Transverse colon (tissue), 4 donors: ENCODE measurements at regions not wholly inside any gene's neighbourhood (a gene's known extent, or its start where the extent isn't known, plus 50 kb on each side); places are given as distances from the start of the nearest gene placed in this dataset.

ENCODE experiments used
- DNase-seq: peaks from one replicate; pipeline ENCODE4 v3.0.0-alpha.2; 2019
- H3K27ac ChIP-seq, 4 donors: fragments of 200-600 bp; sonication (generic); 2 replicates each; pipeline ENCODE4 v1.5.1; 2016 to 2018; ENCODE audit warnings: inconsistent platforms in 4 of 4
- H3K27me3 ChIP-seq: fragments of 200-600 bp; sonication (generic); 2 replicates; pipeline ENCODE4 v1.5.1; 2017; ENCODE audit warnings: inconsistent platforms
- H3K36me3 ChIP-seq, 4 donors: fragments of 200-600 bp; sonication (generic); 2 replicates each; pipeline ENCODE4 v1.5.1; 2017 to 2019; ENCODE audit warnings: inconsistent platforms in 4 of 4
- H3K4me1 ChIP-seq, 4 donors: fragments of 200-600 bp; sonication (generic); 2 replicates each; pipeline ENCODE4 v1.5.1; 2017 to 2020; ENCODE audit warnings: inconsistent platforms in 4 of 4
- H3K4me3 ChIP-seq, 4 donors: fragments of 200-600 bp; sonication (generic); 1 replicate in 1 of 4; 2 replicates in 3 of 4; pipeline versions ENCODE4 v1.5.1 to v1.6.1; 2017 to 2019; ENCODE audit warnings: inconsistent platforms in 4 of 4
- H3K9me3 ChIP-seq, 2 donors: fragments of 200-600 bp; sonication (generic); 2 replicates each; pipeline ENCODE4 v1.5.1; 2017 to 2019; ENCODE audit warnings: inconsistent platforms in 2 of 2
- EP300 ChIP-seq: sonication (generic); formaldehyde crosslinking; IDR thresholded peaks from one replicate; pipeline ENCODE4 v1.6.1; 2017; ENCODE audit warnings: antibody characterized with exemption, low read depth
- POLR2A ChIP-seq: fragments of 450-650 bp; IDR thresholded peaks from one replicate; pipeline ENCODE4 v1.6.1; 2016; ENCODE audit warnings: antibody characterized with exemption, mild to moderate bottlenecking, moderate library complexity
- POLR2AphosphoS5 ChIP-seq, 3 donors: sonication (generic); formaldehyde crosslinking; IDR thresholded peaks; one replicate each; pipeline ENCODE4 v1.6.1; 2016; ENCODE audit warnings: antibody characterized with exemption in 3 of 3
- WGBS, 2 donors: methylation state at CpG; one replicate each; pipeline ENCODE4 v1.1.5; 2018; ENCODE audit warnings: low coverage in 1 of 2; 5-methylcytosine and 5-hydroxymethylcytosine counted together
- in situ Hi-C, 4 donors: fragments of 200-750 bp; cut with MboI; loops; one replicate each; pipeline versions ENCODE4 v1.15.0 to v1.15.1; 2017; ENCODE audit warnings: low sequenced_read_pairs in 3 of 4, low pct_ligation_motif_present in 1 of 4, low pct_unique_long_range_greater_than_20kb in 1 of 4
- intact Hi-C: fragments of 100-400 bp; cut with DNase I; formaldehyde crosslinking; loops from one replicate; pipeline ENCODE4 v1.15.1; 2023; ENCODE audit warnings: low total_unique reads
- TF ChIP-seq, protein P1 (sequence below), 5 experiments: fragments of 200-600 bp in 3 of 5; fragments of 450-650 bp in 2 of 5; sonication (generic) in 3 of 5; IDR thresholded peaks; 1 replicate in 2 of 5; 2 replicates in 3 of 5; pipeline ENCODE4 v1.5.1; 2016 to 2017; ENCODE audit warnings: antibody characterized with exemption in 5 of 5, inconsistent platforms in 3 of 5, mild to moderate bottlenecking in 2 of 5, moderate library complexity in 1 of 5

DNA sequence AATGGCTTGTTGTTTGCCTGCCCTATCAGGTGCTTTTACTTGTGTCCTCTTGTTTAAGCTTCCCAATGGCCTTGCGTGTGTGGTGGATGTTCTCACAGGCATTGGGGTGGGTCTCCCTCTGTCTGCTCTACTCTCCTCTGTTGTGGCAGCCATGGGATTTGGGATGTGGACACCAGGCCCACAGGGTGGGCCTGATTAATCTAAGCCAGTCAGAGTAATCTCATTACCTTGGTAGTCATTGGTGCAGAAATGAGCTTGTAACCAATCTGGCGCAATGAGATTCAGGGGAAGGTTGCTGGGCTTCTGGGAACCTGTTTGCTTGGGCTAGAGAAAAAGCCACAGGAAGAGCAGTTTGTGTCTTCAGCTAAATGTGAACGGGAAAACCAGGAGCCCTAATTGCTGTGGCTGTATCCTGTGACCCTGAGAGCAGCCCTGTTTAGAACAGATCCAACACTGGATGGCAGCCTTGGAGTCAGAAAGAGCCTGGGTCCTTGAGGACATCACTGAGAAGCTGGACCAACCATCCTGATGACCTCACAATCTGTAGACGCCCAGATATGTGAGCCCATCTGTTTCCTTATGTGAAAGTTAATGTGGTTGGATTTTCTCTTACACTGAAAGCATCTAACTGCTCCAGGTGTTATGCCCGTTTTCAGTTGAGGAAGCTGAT is 157.3 kb upstream of the UBE2E1 start:
- intact Hi-C loops (no loop called here), in situ Hi-C loops (no loop called here)
- H3K27me3 ChIP-seq = no peaks in the 10 kb centered on the region
- no peak for TF ChIP-seq POLR2A
- TF ChIP-seq, protein P1, sequence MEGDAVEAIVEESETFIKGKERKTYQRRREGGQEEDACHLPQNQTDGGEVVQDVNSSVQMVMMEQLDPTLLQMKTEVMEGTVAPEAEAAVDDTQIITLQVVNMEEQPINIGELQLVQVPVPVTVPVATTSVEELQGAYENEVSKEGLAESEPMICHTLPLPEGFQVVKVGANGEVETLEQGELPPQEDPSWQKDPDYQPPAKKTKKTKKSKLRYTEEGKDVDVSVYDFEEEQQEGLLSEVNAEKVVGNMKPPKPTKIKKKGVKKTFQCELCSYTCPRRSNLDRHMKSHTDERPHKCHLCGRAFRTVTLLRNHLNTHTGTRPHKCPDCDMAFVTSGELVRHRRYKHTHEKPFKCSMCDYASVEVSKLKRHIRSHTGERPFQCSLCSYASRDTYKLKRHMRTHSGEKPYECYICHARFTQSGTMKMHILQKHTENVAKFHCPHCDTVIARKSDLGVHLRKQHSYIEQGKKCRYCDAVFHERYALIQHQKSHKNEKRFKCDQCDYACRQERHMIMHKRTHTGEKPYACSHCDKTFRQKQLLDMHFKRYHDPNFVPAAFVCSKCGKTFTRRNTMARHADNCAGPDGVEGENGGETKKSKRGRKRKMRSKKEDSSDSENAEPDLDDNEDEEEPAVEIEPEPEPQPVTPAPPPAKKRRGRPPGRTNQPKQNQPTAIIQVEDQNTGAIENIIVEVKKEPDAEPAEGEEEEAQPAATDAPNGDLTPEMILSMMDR (IDR thresholded peaks at IDR 0.05) = no peak
- no peak for TF ChIP-seq EP300
- no peak for TF ChIP-seq POLR2AphosphoS5 (IDR thresholded peaks at IDR 0.05)
- no peak for DNase-seq
- peaks cover 0 to 36% (median 7%) of the 10 kb centered on the region in 4 donors for H3K4me1 ChIP-seq
- no peaks in the 10 kb centered on the region for H3K9me3 ChIP-seq
- 44 to 70% methylated on average over 3 to 5 of the region's 5 CpGs for WGBS, 2 donors
- no peaks in the 10 kb centered on the region for H3K36me3 ChIP-seq
- no peak overlapping the region for H3K4me3 ChIP-seq
- H3K27ac ChIP-seq = no peak overlapping the region

DNA sequence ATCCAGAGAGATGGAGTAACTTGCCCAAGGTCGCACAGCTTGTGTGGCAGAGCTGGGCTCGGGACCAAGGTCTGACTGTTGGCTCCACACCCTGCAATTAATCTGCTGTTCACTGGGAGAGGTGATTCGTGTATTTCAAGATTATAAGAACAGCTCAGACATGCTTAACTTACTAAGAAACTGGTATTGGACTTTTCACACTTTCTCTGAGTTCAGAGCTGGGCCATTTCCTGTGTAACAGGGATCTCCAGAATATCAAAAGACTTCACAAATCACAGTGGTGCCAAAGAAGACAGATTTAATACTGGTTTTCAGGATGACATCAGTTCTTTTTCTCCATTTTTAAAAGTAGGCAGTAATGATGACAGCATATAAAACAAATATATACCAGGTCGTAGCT is 156.8 kb upstream of the UBE2E1 start:
- no peaks in the 10 kb centered on the region for H3K9me3 ChIP-seq
- H3K27me3 ChIP-seq = no peaks in the 10 kb centered on the region
- in situ Hi-C loops (no loop called here), intact Hi-C loops (no loop called here)
- peaks cover 0 to 40% (median 7%) of the 10 kb centered on the region in 4 donors for H3K4me1 ChIP-seq
- peak overlapping the region in 1 of 4 donors; percentile 32 for H3K27ac ChIP-seq
- H3K36me3 ChIP-seq = no peaks in the 10 kb centered on the region
- H3K4me3 ChIP-seq = no peak overlapping the region
- WGBS, 2 donors = 20 to 45% methylated on average over 1 to 4 of the region's 4 CpGs
- peak; percentile 63 for DNase-seq
- TF ChIP-seq EP300 (no peak), POLR2A (no peak), POLR2AphosphoS5 (IDR thresholded peaks at IDR 0.05) (no peak)
- TF ChIP-seq, protein P1 (IDR thresholded peaks at IDR 0.05) = no peak

GRCh38 chr3:23649448-23649847 is 156.3 kb upstream of the UBE2E1 start:
- Histone ChIP-seq H3K4me3 (no peak overlapping the region), H3K9me3 (no peaks in the 10 kb centered on the region), H3K36me3 (no peaks in the 10 kb centered on the region), H3K27me3 (no peaks in the 10 kb centered on the region), H3K27ac (peak overlapping the region in 1 of 4 donors; percentile 32), H3K4me1 (peaks cover 0 to 41% (median 7%) of the 10 kb centered on the region in 4 donors)
- no peak for DNase-seq
- intact Hi-C loops = no loop called here
- in situ Hi-C loops = no loop called here
- WGBS, 2 donors = 71 to 92% methylated on average over 2 to 3 of the region's 3 CpGs
- TF ChIP-seq POLR2AphosphoS5 (IDR thresholded peaks at IDR 0.05) = no peak
- no peak for TF ChIP-seq EP300
- TF ChIP-seq, protein P1 (IDR thresholded peaks at IDR 0.05) = no peak
- no peak for TF ChIP-seq POLR2A

GRCh38 chr3:23650371-23651140 is 155.2 kb upstream of the UBE2E1 start:
- Histone ChIP-seq H3K4me3 (no peak overlapping the region), H3K27ac (no peak overlapping the region), H3K27me3 (no peaks in the 10 kb centered on the region), H3K9me3 (no peaks in the 10 kb centered on the region), H3K36me3 (no peaks in the 10 kb centered on the region), H3K4me1 (peaks cover 0 to 41% (median 7%) of the 10 kb centered on the region in 4 donors)
- TF ChIP-seq EP300 = no peak
- TF ChIP-seq POLR2A = no peak
- TF ChIP-seq, protein P1 (IDR thresholded peaks at IDR 0.05) = no peak
- TF ChIP-seq POLR2AphosphoS5 (IDR thresholded peaks at IDR 0.05) = no peak
- DNase-seq = no peak
- in situ Hi-C loops = no loop called here
- WGBS, 2 donors = 85 to 100% methylated on average over 2 to 5 of the region's 5 CpGs
- intact Hi-C loops = no loop called here
